GM23248 (cell line): ENCODE measurements at regions not wholly inside any gene's neighbourhood (a gene's known extent, or its start where the extent isn't known, plus 50 kb on each side); places are given as distances from the start of the nearest gene placed in this dataset.

ENCODE experiments used
- EZH2 ChIP-seq: fragments of 200-600 bp; sonication (generic); IDR thresholded peaks from 2 replicates; pipeline ENCODE4 v1.6.1; 2018; ENCODE audit warnings: antibody characterized with exemption, mild to moderate bottlenecking; ENCODE audit not compliant: insufficient read depth, poor library complexity, severe bottlenecking
- EZH2phosphoT487 ChIP-seq: fragments of 200-600 bp; sonication (generic); IDR thresholded peaks from 2 replicates; pipeline ENCODE4 v1.6.1; 2018; ENCODE audit warnings: antibody characterized with exemption, moderate library complexity, mild to moderate bottlenecking, low read depth; ENCODE audit not compliant: insufficient read depth

- TF ChIP-seq EZH2: no peak
- no peak for TF ChIP-seq EZH2phosphoT487
Observed at GRCh38 chr18:41320100-41320499, 634.9 kb upstream of the PIK3C3 start.
